SK-N-SH treated with all-trans-retinoic acid at 6 μM for 48 hours (cell line): ENCODE measurements at regions not wholly inside any gene's neighbourhood (a gene's known extent, or its start where the extent isn't known, plus 50 kb on each side); places are given as distances from the start of the nearest gene placed in this dataset.

ENCODE experiments used
- ATAC-seq: fragments of 200-7000 bp; cut with Tn5 transposase; 3 replicates; pipeline ENCODE4 v1.9.1; 2020; ENCODE audit warnings: mild to moderate bottlenecking, moderate library complexity
- ARNTL ChIP-seq: fragments of 450-650 bp; formaldehyde crosslinking; IDR thresholded peaks from 2 replicates; pipeline ENCODE4 v1.5.0; 2020; ENCODE audit warnings: low read depth, mild to moderate bottlenecking, moderate library complexity, borderline replicate concordance
- BACH2 ChIP-seq: fragments of 250-450 bp; sonication (Bioruptor Pico); IDR thresholded peaks from 2 replicates; pipeline ENCODE4 v1.9.0; 2021; ENCODE audit warnings: mild to moderate bottlenecking, borderline replicate concordance
- CREB5 ChIP-seq: fragments of 250-450 bp; sonication (Bioruptor Pico); IDR thresholded peaks from 2 replicates; pipeline ENCODE4 v1.5.1; 2020; ENCODE audit warnings: low read depth, mild to moderate bottlenecking, moderate library complexity
- CSDC2 ChIP-seq: fragments of 250-450 bp; sonication (Bioruptor Pico); IDR thresholded peaks from 2 replicates; pipeline ENCODE4 v1.5.0; 2020; ENCODE audit warnings: mild to moderate bottlenecking, moderate library complexity
- ESRRG ChIP-seq: fragments of 250-450 bp; sonication (Bioruptor Pico); IDR thresholded peaks from 2 replicates; pipeline ENCODE4 v1.6.1; 2021; ENCODE audit warnings: mild to moderate bottlenecking
- GLIS3 ChIP-seq: fragments of 250-450 bp; sonication (Bioruptor Pico); IDR thresholded peaks from 2 replicates; pipeline ENCODE4 v1.5.0; 2020; ENCODE audit warnings: mild to moderate bottlenecking, moderate library complexity
- ISL1 ChIP-seq: fragments of 250-450 bp; sonication (Bioruptor Pico); IDR thresholded peaks from 2 replicates; pipeline ENCODE4 v2.1.2; 2022; ENCODE audit warnings: mild to moderate bottlenecking, moderate library complexity
- OSR1 ChIP-seq: fragments of 250-450 bp; sonication (Bioruptor Pico); IDR thresholded peaks from 2 replicates; pipeline ENCODE4 v1.8.0; 2022; ENCODE audit warnings: moderate library complexity, mild to moderate bottlenecking, inconsistent platforms
- POU6F1 ChIP-seq: fragments of 250-450 bp; sonication (Bioruptor Pico); IDR thresholded peaks from 2 replicates; pipeline ENCODE4 v1.8.0; 2021; ENCODE audit warnings: low read depth, mild to moderate bottlenecking, moderate library complexity, borderline replicate concordance
- PPARA ChIP-seq: fragments of 250-450 bp; sonication (Bioruptor Pico); IDR thresholded peaks from 2 replicates; pipeline ENCODE4 v1.5.0; 2020; ENCODE audit warnings: mild to moderate bottlenecking, borderline replicate concordance
- RARB ChIP-seq: fragments of 250-450 bp; sonication (Bioruptor Pico); IDR thresholded peaks from 2 replicates; pipeline ENCODE4 v1.8.0; 2021; ENCODE audit warnings: mild to moderate bottlenecking, moderate library complexity
- SNAI2 ChIP-seq: fragments of 250-450 bp; sonication (Bioruptor Pico); IDR thresholded peaks from 2 replicates; pipeline ENCODE4 v1.5.0; 2020; ENCODE audit warnings: mild to moderate bottlenecking, moderate library complexity
- TCF4 ChIP-seq: fragments of 250-450 bp; sonication (Bioruptor Pico); IDR thresholded peaks from 2 replicates; pipeline ENCODE4 v1.8.0; 2021; ENCODE audit warnings: mild to moderate bottlenecking, moderate library complexity, borderline replicate concordance
- TOX ChIP-seq: fragments of 250-450 bp; sonication (Bioruptor Pico); IDR thresholded peaks from 2 replicates; pipeline ENCODE4 v1.8.0; 2021; ENCODE audit warnings: mild to moderate bottlenecking, moderate library complexity, borderline replicate concordance
- TSHZ2 ChIP-seq: fragments of 250-450 bp; sonication (Bioruptor Pico); IDR thresholded peaks from 2 replicates; pipeline ENCODE4 v1.5.0; 2020; ENCODE audit warnings: mild to moderate bottlenecking, moderate library complexity
- ZFP3 ChIP-seq: fragments of 250-450 bp; sonication (Bioruptor Pico); IDR thresholded peaks from 2 replicates; pipeline ENCODE4 v1.5.0; 2020; ENCODE audit warnings: mild to moderate bottlenecking, moderate library complexity
- ZFP30 ChIP-seq: fragments of 450-650 bp; formaldehyde crosslinking; IDR thresholded peaks from 2 replicates; pipeline ENCODE4 v1.5.0; 2022; ENCODE audit warnings: mild to moderate bottlenecking, moderate library complexity
- ZNF565 ChIP-seq: fragments of 450-650 bp; formaldehyde crosslinking; conservative IDR thresholded peaks from 2 replicates; pipeline ENCODE4 v1.5.0; 2020; ENCODE audit warnings: low read depth, mild to moderate bottlenecking, moderate library complexity
- ZNF8 ChIP-seq: fragments of 450-650 bp; formaldehyde crosslinking; IDR thresholded peaks from 2 replicates; pipeline ENCODE4 v1.5.0; 2020; ENCODE audit warnings: mild to moderate bottlenecking, moderate library complexity
- TF ChIP-seq, protein P1 (sequence below): fragments of 250-450 bp; sonication (Bioruptor Pico); IDR thresholded peaks from 2 replicates; pipeline ENCODE4 v1.5.1; 2021; ENCODE audit warnings: mild to moderate bottlenecking, moderate library complexity
- TF ChIP-seq, protein P2 (sequence below): fragments of 250-450 bp; sonication (Bioruptor Pico); IDR thresholded peaks from 2 replicates; pipeline ENCODE4 v1.8.0; 2020; ENCODE audit warnings: mild to moderate bottlenecking, moderate library complexity, borderline replicate concordance

DNA sequence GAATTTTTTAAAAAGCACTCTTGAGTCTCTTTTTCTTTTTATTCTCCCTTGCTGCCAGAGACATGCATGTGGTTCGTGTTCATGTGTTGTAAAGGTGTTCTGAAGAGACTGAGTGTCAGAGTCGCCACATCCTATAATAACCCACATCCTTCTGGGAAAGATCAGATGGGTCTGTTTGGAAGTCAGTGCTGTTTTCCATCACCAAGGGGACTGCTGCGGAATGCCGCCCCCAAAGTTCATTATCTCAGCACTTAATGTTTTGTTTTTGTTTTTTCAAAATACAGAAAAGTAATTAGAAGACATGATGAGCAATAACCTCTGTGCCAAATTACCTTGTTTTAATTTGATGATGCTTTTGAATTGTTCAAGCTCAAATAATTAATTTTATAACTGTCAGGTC lies 56.9 kb upstream of the EIF3M start (continued):
- TF ChIP-seq TCF4 (CRISPR knock-in tag) = no peak

DNA sequence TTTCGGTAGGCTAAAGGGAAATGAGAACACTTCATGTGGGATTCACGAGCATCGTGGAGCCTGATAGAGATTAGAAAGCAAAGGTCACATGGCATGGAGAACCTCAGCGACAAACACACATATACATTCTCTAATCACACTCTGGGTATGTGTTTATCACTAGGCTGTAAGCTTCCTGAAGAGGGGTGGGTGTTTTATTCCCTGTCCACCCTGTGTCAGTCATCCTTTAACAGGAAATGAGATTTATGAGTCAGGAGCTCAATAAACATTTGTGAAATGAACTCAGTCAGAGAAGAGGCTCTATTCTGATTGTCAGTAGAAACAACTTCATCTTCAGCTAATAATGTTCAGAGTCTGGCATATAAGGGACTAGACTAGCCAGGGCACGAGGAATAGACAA lies 71.7 kb upstream of the EIF3M start:
- TF ChIP-seq, protein P1, sequence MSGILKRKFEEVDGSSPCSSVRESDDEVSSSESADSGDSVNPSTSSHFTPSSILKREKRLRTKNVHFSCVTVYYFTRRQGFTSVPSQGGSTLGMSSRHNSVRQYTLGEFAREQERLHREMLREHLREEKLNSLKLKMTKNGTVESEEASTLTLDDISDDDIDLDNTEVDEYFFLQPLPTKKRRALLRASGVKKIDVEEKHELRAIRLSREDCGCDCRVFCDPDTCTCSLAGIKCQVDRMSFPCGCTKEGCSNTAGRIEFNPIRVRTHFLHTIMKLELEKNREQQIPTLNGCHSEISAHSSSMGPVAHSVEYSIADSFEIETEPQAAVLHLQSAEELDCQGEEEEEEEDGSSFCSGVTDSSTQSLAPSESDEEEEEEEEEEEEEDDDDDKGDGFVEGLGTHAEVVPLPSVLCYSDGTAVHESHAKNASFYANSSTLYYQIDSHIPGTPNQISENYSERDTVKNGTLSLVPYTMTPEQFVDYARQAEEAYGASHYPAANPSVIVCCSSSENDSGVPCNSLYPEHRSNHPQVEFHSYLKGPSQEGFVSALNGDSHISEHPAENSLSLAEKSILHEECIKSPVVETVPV (CRISPR knock-in tag) = no peak
- TF ChIP-seq TCF4 (CRISPR knock-in tag) (no peak), ARNTL (CRISPR knock-in tag) (no peak), RARB (CRISPR knock-in tag) (no peak), TOX (CRISPR knock-in tag) (no peak), ESRRG (CRISPR knock-in tag) (no peak), CREB5 (CRISPR knock-in tag) (no peak), ZFP3 (CRISPR knock-in tag) (no peak), ZNF565 (CRISPR knock-in tag) (no peak), POU6F1 (CRISPR knock-in tag) (no peak), GLIS3 (no peak), OSR1 (CRISPR knock-in tag) (no peak)
- TF ChIP-seq, protein P2, sequence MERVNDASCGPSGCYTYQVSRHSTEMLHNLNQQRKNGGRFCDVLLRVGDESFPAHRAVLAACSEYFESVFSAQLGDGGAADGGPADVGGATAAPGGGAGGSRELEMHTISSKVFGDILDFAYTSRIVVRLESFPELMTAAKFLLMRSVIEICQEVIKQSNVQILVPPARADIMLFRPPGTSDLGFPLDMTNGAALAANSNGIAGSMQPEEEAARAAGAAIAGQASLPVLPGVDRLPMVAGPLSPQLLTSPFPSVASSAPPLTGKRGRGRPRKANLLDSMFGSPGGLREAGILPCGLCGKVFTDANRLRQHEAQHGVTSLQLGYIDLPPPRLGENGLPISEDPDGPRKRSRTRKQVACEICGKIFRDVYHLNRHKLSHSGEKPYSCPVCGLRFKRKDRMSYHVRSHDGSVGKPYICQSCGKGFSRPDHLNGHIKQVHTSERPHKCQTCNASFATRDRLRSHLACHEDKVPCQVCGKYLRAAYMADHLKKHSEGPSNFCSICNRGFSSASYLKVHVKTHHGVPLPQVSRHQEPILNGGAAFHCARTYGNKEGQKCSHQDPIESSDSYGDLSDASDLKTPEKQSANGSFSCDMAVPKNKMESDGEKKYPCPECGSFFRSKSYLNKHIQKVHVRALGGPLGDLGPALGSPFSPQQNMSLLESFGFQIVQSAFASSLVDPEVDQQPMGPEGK (CRISPR knock-in tag) = no peak
- ATAC-seq = no peak

DNA sequence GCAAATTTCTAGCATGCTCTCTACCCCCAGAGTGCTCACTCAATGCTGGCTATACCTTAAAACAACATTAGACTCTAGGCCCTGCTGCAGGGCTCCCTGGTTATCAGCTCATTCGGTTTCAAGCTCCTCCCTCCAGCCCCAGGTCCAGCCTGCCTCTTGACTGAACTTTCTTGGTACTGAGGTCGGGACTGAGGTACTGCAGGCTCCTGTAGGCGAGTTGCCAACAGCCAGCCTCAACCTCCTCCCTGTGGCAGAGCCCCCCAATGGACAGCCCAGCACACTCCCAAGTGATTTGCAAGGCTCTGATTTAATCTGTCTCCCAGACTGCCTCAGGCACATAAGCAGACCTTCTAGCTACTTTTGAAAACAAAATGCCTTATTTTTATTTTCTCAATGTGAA lies 73.6 kb upstream of the EIF3M start:
- ATAC-seq = no peak
- no peak for TF ChIP-seq ZNF8 (CRISPR knock-in tag)

- TF ChIP-seq CREB5 (CRISPR knock-in tag) (no peak), ZFP3 (CRISPR knock-in tag) (no peak), PPARA (CRISPR knock-in tag) (no peak), SNAI2 (CRISPR knock-in tag) (no peak), OSR1 (CRISPR knock-in tag) (no peak), ARNTL (CRISPR knock-in tag) (no peak), BACH2 (CRISPR knock-in tag) (no peak), GLIS3 (no peak), TCF4 (CRISPR knock-in tag) (no peak)
- TF ChIP-seq, all 23 proteins: peak for 0
- no peak for ATAC-seq
These were observed 73.4 kb upstream of the WT1 start for GRCh38 chr11:32508780-32509179.

DNA sequence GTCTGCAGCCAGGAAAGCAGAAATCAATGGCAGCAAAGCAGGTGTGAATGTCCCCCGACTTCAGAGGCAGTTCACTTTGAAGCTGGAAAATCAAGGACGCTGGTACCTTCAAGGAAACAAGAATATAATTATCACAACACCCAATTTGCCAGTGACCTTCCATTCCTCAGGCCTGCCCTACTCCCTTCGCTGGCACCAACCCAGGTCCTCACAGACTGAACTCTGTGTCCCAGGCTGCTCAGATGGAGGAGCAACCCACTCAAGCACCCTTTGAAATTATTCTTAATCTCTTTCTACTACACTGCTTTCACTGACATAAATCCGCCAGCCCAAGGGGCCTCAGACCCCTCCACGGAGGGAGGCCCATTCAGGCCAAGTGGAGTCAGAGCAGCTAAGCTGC lies 64.7 kb upstream of the WT1 start:
- ATAC-seq = no peak
- TF ChIP-seq PPARA (CRISPR knock-in tag) (no peak), TCF4 (CRISPR knock-in tag) (no peak), TSHZ2 (CRISPR knock-in tag) (no peak), ZFP3 (CRISPR knock-in tag) (no peak), CSDC2 (CRISPR knock-in tag) (no peak), ZFP30 (CRISPR knock-in tag) (no peak), ISL1 (CRISPR knock-in tag) (no peak), SNAI2 (CRISPR knock-in tag) (no peak)
- TF ChIP-seq, protein P2 (CRISPR knock-in tag) = no peak
